C4-2B (cell line): ENCODE measurements at regions not wholly inside any gene's neighbourhood (a gene's known extent, or its start where the extent isn't known, plus 50 kb on each side); places are given as distances from the start of the nearest gene placed in this dataset.

Source experiments
- ZFX ChIP-seq: fragments of 450-650 bp; IDR thresholded peaks from 2 replicates; pipeline ENCODE4 v1.6.1; 2017
- TF ChIP-seq, protein P1 (sequence below): fragments of 450-650 bp; conservative IDR thresholded peaks from 2 replicates; pipeline ENCODE4 v1.5.1; 2017; ENCODE audit warnings: mild to moderate bottlenecking

DNA sequence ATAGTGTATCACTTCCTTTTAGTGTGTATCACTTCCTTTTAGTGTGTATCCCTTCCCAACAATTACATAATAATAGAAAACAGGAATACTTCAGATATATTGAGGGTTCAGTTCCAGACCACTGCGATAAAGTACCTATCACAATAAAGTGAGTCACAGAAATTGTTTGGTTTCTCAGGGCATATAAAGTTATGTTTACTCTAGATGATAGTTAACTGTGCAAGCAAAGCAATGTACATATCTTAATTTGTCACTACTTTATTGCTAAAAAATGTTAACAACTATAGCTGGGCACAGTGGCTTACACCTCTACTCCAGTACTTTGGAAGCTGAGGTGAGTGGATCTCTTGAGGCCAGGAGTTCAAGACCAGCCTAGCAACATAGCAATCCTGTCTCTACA lies 938.4 kb downstream of the CCSER2 start:
- TF ChIP-seq, protein P1, sequence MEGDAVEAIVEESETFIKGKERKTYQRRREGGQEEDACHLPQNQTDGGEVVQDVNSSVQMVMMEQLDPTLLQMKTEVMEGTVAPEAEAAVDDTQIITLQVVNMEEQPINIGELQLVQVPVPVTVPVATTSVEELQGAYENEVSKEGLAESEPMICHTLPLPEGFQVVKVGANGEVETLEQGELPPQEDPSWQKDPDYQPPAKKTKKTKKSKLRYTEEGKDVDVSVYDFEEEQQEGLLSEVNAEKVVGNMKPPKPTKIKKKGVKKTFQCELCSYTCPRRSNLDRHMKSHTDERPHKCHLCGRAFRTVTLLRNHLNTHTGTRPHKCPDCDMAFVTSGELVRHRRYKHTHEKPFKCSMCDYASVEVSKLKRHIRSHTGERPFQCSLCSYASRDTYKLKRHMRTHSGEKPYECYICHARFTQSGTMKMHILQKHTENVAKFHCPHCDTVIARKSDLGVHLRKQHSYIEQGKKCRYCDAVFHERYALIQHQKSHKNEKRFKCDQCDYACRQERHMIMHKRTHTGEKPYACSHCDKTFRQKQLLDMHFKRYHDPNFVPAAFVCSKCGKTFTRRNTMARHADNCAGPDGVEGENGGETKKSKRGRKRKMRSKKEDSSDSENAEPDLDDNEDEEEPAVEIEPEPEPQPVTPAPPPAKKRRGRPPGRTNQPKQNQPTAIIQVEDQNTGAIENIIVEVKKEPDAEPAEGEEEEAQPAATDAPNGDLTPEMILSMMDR, result no peak
- no peak for TF ChIP-seq ZFX
